Hypothalamus (tissue), 51 donors: ENCODE measurements at regions not wholly inside any gene's neighbourhood (a gene's known extent, or its start where the extent isn't known, plus 50 kb on each side); places are given as distances from the start of the nearest gene placed in this dataset.
"Not testable (repeated sequence)": the region's sequence is repeated elsewhere in the genome, so short reads cannot be mapped to it uniquely, and the experiment has no call there.

ENCODE experiments used
- DNase-seq, 51 donors: peaks; one replicate each; lab custom pipeline; 2025; lab: John Stamatoyannopoulos, UW

DNA sequence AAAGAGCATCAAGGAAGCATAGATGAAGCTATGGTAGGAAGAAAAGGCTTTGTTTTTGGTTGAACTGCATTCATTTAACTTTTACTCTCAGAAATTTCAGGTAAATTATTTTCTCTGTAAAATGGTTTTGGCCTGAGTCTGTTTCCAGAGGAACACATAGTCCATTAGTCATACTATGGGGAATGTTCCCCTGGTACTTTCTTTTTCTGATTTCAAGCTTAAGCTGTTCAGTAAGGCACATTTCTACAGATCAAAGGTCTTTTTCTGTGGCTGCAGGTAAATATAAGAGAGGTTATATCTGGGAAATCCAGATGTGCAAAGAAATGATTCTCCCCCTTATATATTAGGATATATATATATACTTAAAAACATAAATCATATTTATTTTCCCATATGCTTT lies 1744.4 kb upstream of the ADGRL3 start:
- DNase-seq: no peak

DNA sequence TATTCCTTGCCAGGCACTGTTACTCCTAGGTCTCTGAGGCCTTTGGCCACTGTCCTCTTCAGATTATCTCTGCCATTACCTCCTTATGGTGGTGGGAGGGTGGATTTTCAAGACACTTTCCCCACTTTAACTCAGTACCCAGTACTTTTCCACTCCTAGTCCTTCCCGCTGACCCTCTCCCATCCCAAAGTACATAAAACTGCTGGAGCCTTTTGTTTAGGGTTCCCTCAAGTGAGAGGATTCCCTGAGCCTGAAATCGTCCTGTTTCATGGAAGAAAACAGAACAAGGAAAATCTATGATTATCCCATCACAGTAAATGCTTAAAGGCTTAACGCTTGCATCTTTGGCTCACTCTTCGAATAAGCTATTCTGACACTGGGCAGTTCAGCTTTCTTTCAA lies 1742.5 kb upstream of the ADGRL3 start:
- DNase-seq: no peak

GRCh38 chr4:59484944-59485343 lies 1715.2 kb upstream of the ADGRL3 start:
- no peak for DNase-seq

DNA sequence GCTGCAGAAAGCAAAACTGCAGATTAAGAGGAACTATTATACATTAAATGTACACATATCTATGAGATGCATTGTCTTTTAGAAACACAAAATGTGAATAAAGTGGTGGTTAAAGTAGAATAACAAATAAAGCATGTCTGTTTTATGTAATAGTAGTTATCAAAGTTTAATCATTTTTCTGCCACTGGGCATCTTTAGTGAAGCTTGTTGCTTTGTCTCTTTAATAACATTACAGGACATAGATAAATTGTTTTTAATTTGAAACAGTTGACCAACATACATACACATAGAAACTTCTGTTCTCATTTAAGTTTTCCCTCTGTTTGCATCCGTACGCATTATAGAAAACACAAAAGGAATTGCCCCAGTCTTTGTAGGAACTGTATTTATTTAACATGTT lies 1700.0 kb upstream of the ADGRL3 start:
- no peak for DNase-seq

DNA sequence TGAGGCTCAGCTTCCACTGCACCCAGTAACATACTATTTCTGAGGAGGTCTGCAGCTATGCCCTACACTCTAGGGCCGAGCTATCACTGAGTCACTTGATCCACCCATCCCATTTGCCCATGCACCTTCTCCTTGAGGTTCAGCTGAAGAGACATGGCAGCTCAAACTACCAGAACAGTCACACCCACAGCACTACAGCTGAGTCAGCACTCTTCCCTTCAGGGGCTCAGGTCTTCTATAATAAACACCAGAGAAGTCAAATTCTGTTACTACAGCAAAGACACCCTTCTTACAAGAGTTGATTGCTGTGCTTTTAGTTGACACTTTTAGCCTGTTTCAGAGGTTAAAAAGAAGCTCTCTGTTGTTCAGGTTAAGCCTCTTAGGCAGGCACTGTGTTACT lies 1696.4 kb upstream of the ADGRL3 start:
- DNase-seq: no peak

- not testable (repeated sequence) for DNase-seq
These were observed 1688.3 kb upstream of the ADGRL3 start for GRCh38 chr4:59511809-59512208.

GRCh38 chr4:59517007-59517406 lies 1683.1 kb upstream of the ADGRL3 start:
- no peak for DNase-seq

GRCh38 chr4:59518005-59518823 lies 1681.9 kb upstream of the ADGRL3 start:
- DNase-seq: no peak

GRCh38 chr4:59525885-59526284 lies 1674.2 kb upstream of the ADGRL3 start:
- no peak for DNase-seq

DNA sequence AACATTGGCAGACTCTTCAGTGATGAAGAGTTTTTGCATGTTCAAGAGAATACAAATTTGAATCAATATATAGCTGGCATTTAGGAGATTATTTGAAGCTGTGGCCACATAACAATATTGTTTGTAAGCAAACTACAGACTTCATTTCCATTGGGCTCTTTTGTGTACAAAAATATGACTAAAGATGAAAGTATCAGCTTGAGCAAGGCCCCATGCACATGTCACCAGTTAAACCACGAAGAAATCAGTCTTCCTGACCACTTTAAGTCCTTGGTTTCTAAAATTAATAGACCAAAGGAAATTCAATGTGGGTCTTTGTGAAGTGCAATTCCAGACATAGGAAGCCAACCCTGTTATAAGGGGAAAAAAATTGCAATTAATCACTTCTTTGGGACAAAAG lies 1664.6 kb upstream of the ADGRL3 start:
- no peak for DNase-seq

GRCh38 chr4:59536428-59536827 lies 1663.7 kb upstream of the ADGRL3 start:
- DNase-seq: no peak

- no peak for DNase-seq
These were observed 1662.8 kb upstream of the ADGRL3 start for GRCh38 chr4:59537246-59537886.

DNA sequence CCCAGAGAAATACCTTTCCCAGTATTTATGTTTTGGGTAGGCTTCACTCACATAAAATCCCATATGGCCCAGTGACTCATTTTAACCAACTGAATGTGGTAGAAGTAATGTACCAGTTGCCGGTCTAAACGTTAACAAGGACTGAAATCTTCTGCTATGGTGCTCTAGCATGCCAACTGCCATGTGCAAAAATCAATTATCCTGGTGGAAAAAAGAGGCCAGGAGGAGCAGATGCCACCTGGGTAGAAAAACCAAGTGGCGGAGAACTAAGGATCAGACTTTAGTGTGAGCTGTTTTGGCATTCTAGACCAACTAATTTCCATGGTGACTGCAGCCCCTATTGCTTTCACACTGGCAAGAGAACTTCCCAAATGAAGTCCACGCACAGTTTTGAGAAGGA lies 1660.7 kb upstream of the ADGRL3 start:
- no peak for DNase-seq

DNA sequence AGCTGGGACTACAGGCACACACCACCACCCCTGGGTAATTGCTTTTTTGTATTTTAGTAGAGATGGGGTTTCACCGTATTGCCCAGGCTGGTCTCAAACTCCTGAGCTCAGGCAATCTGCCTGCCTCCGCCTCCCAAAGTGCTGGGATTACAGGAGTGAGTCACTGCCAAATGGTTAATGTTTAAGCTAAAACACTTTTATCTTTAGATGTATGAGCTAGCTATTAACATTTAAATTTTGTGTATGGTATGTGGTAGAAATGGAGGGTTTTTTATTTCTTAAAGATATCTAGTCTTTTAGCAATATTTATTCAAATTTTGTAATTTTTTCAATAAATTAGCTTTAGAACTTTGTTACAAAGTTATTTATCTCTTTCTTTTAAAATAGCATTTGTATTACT lies 1659.8 kb upstream of the ADGRL3 start:
- DNase-seq: no peak

DNA sequence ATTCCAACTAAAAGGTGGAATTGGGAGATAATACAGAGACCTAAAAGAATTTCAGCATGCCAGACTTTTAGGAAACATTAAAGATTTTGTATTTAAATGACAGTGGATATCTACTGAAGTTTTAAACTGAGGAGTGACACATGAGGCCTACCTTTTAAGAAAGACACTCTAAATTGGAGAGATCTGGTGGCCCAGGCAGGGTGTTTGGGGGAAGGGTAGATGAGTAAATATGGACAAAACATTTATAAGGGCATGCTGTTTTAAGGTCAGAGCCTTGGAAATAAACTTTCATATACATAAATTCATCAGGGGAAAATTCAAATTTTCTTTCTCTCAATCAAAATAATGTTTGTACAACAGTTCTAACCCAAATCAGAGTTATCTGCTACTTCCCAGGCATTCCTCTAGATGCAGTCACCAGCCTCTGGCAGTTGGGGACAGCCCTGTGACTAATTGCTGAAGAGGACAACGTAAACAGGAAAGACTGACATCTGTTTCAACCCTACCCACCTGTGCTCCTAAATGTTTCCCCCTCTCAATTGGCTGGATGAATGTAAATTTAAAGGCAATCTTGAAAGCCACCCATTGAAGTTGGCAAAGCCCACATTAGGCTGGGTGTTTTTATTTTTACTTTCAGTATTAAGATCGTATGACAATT lies 1646.9 kb upstream of the ADGRL3 start:
- DNase-seq: no peak

- no peak for DNase-seq
These were observed 1646.4 kb upstream of the ADGRL3 start for GRCh38 chr4:59553721-59554091.

- not testable (repeated sequence) for DNase-seq
These were observed 1643.9 kb upstream of the ADGRL3 start for GRCh38 chr4:59556191-59556590.

GRCh38 chr4:59560141-59560648 lies 1639.9 kb upstream of the ADGRL3 start:
- not testable (repeated sequence) for DNase-seq

GRCh38 chr4:59565836-59566235 lies 1634.3 kb upstream of the ADGRL3 start:
- DNase-seq: no peak

DNA sequence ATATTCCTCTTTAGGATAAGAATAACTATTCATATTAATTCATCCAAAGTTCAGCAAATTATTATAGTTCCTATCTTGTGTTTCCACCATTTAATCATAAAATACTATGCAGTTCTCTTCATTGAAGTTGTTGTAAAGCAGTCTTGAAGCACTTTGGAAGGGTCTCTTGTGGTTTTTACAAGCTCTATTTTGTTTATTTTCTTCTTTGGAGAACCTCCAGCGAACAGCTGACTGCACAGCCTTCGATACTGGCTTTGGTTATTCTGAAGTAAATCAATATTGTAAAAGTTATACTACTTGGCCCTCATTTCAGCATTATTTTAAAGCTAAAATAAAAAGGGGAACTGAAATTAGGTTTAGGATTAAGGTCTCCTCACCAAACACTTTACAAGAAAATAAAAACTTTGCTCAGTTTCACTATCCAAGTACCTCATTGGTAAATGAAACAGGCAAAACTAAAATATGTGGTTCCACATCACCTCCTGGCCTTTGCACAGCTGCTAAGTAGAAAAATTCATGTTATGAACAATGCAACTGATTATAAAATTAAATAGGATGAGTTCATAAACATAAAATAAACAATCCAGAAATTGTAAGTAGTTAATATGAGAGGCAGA lies 1629.2 kb upstream of the ADGRL3 start:
- DNase-seq: no peak

- no peak for DNase-seq
These were observed 1628.2 kb upstream of the ADGRL3 start for GRCh38 chr4:59571805-59572430.
